SU-DHL-6 (cell line): ENCODE measurements at regions not wholly inside any gene's neighbourhood (a gene's known extent, or its start where the extent isn't known, plus 50 kb on each side); places are given as distances from the start of the nearest gene placed in this dataset.

Experiments
- H2AFZ ChIP-seq: fragments of 200-600 bp; sonication (generic); 2 replicates; pipeline ENCODE4 v1.6.1; 2014; ENCODE audit warnings: low read depth, mild to moderate bottlenecking, moderate library complexity, mixed read lengths, antibody characterized with exemption, low read length; ENCODE audit not compliant: severe bottlenecking
- H3F3A ChIP-seq: fragments of 200-600 bp; shearing (Covaris generic); 2 replicates; pipeline ENCODE4 v1.6.0; 2016; ENCODE audit warnings: antibody characterized with exemption, mild to moderate bottlenecking; ENCODE audit not compliant: insufficient read depth
- H3K27ac ChIP-seq: fragments of 200-600 bp; sonication (generic); 2 replicates; pipeline ENCODE4 v1.5.1; 2016; ENCODE audit warnings: low read depth, mild to moderate bottlenecking, low read length, moderate library complexity, mixed read lengths
- H3K27me3 ChIP-seq: fragments of 200-600 bp; sonication (generic), shearing (Covaris generic); 2 replicates; pipeline ENCODE4 v1.6.0; 2014; ENCODE audit warnings: mild to moderate bottlenecking, low read length
- H3K36me3 ChIP-seq: fragments of 200-600 bp; sonication (generic); 2 replicates; pipeline ENCODE4 v1.6.1; 2014; ENCODE audit warnings: mild to moderate bottlenecking, low read length, mixed read lengths
- H3K4me2 ChIP-seq: fragments of 300-600, 200-600 bp; shearing (Covaris generic), sonication (generic); 2 replicates; pipeline ENCODE4 v1.6.0; 2014; ENCODE audit warnings: low read length, low read depth, mild to moderate bottlenecking; ENCODE audit not compliant: poor library complexity, severe bottlenecking
- H3K4me3 ChIP-seq: fragments of 200-600 bp; sonication (generic); 2 replicates; pipeline ENCODE4 v1.5.1; 2014; ENCODE audit warnings: antibody characterized with exemption, low read length, mild to moderate bottlenecking, mixed read lengths; ENCODE audit not compliant: insufficient read depth, poor library complexity, severe bottlenecking
- H3K79me2 ChIP-seq: fragments of 200-600 bp; sonication (generic); 2 replicates; pipeline ENCODE4 v1.6.1; 2014; ENCODE audit warnings: mild to moderate bottlenecking, low read length, moderate library complexity; ENCODE audit not compliant: insufficient read depth
- H3K9ac ChIP-seq: fragments of 200-600 bp; sonication (generic); 2 replicates; pipeline ENCODE4 v1.7.0; 2014; ENCODE audit warnings: mild to moderate bottlenecking, low read length
- H3K9me2 ChIP-seq: fragments of 200-600 bp; sonication (generic); replicated peaks from 2 replicates; pipeline ENCODE4 v1.6.1; 2014; ENCODE audit warnings: low read length; ENCODE audit not compliant: insufficient read depth
- H3K9me3 ChIP-seq: fragments of 200-600 bp; sonication (generic); 2 replicates; pipeline ENCODE4 v1.6.1; 2014; ENCODE audit warnings: low read length, mixed read lengths; ENCODE audit not compliant: insufficient read depth
- H4K20me1 ChIP-seq: fragments of 200-600 bp; sonication (generic); 2 replicates; pipeline ENCODE4 v1.6.1; 2014; ENCODE audit warnings: low read depth, mild to moderate bottlenecking, antibody characterized with exemption, low read length, moderate library complexity, mixed read lengths
- CTCF ChIP-seq: fragments of 200-600 bp; sonication (generic); IDR thresholded peaks from one replicate; pipeline ENCODE4 v1.5.1; 2017; ENCODE audit warnings: antibody characterized with exemption, mild to moderate bottlenecking, low read length, moderate library complexity; ENCODE audit not compliant: insufficient read depth, poor library complexity, severe bottlenecking
- EZH2phosphoT487 ChIP-seq: fragments of 200-600 bp; sonication (generic), shearing (Covaris generic); conservative IDR thresholded peaks from 2 replicates; pipeline ENCODE4 v1.6.1; 2018; ENCODE audit warnings: mild to moderate bottlenecking, antibody characterized with exemption, low read length, moderate library complexity, mixed read lengths

DNA sequence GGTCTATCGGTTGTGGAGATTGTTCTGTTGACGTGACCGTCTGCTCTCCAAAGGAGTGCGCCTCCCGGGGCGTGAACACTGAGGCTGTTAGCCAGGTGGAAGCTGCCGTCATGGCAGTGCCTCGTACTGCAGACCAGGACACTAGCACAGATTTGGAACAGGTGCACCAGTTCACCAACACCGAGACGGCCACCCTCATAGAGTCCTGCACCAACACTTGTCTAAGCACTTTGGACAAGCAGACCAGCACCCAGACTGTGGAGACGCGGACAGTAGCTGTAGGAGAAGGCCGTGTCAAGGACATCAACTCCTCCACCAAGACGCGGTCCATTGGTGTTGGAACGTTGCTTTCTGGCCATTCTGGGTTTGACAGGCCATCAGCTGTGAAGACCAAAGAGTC lies 128.9 kb upstream of the DMRT1 start:
- H3K4me2 ChIP-seq: no peak overlapping the region
- H3K4me3 ChIP-seq: no peak overlapping the region
- peaks cover 8% of the 10 kb centered on the region for H3F3A ChIP-seq
- H3K9me2 ChIP-seq: no peaks in the 10 kb centered on the region
- H3K27ac ChIP-seq: no peak overlapping the region
- H3K27me3 ChIP-seq: no peaks in the 10 kb centered on the region
- H3K9ac ChIP-seq: no peak overlapping the region
- peaks cover 8% of the 10 kb centered on the region; the same call in 1 of the 2 replicates for H3K36me3 ChIP-seq
- H3K9me3 ChIP-seq: no peaks in the 10 kb centered on the region
- H3K79me2 ChIP-seq: peaks cover 49% of the 10 kb centered on the region
- H2AFZ ChIP-seq: no peak overlapping the region
- H4K20me1 ChIP-seq: no peaks in the 10 kb centered on the region
- no peak for TF ChIP-seq CTCF
- TF ChIP-seq EZH2phosphoT487: no peak

GRCh38 chr9:713091-713490 lies 128.4 kb upstream of the DMRT1 start:
- H3K9me2 ChIP-seq: no peaks in the 10 kb centered on the region
- H3K4me2 ChIP-seq: no peak overlapping the region

DNA sequence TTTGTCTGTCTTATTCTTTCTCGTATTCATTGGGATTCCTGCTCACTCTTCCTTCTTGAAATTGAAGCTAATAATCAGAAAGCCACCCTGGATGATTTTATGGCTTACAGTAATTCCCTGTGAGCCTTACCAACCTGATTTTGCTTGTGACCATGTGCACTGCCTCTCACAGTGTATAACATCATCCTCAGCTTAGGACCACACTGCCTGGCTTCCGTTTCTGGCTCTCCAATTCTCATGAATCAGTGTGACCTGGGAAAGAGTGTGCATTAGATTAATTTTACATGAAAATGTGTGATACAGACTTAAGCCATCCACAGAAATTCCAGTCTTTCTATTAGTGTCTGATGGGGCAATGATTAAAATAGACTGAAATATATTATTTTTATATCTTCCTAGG lies 126.8 kb upstream of the DMRT1 start:
- H3K9ac ChIP-seq: no peak overlapping the region
- H2AFZ ChIP-seq: no peak overlapping the region
- H3K4me3 ChIP-seq: no peak overlapping the region
- peak overlapping the region; percentile 4; the same call in 1 of the 2 replicates for H3K27ac ChIP-seq
- peaks cover 8% of the 10 kb centered on the region for H3F3A ChIP-seq
- H3K9me3 ChIP-seq: no peaks in the 10 kb centered on the region
- H3K4me2 ChIP-seq: no peak overlapping the region
- no peaks in the 10 kb centered on the region for H3K27me3 ChIP-seq
- H3K36me3 ChIP-seq: peaks cover 8% of the 10 kb centered on the region; the same call in 1 of the 2 replicates
- no peak for TF ChIP-seq EZH2phosphoT487
- TF ChIP-seq CTCF: no peak
- no peaks in the 10 kb centered on the region for H3K9me2 ChIP-seq
- H4K20me1 ChIP-seq: no peaks in the 10 kb centered on the region
- H3K79me2 ChIP-seq: peaks cover 58% of the 10 kb centered on the region

More at GRCh38 chr9:713091-713490, 128.4 kb upstream of the DMRT1 start:
- Histone ChIP-seq H3K27ac (no peak overlapping the region), H4K20me1 (no peaks in the 10 kb centered on the region), H3K79me2 (peaks cover 53% of the 10 kb centered on the region), H3K27me3 (no peaks in the 10 kb centered on the region), H3K9ac (no peak overlapping the region), H3K9me3 (no peaks in the 10 kb centered on the region), H3K4me3 (no peak overlapping the region), H3K36me3 (peaks cover 8% of the 10 kb centered on the region; the same call in 1 of the 2 replicates), H2AFZ (no peak overlapping the region), H3F3A (peaks cover 8% of the 10 kb centered on the region)
- TF ChIP-seq CTCF (no peak), EZH2phosphoT487 (no peak)
